Limb (tissue), 2 donors: ENCODE measurements at regions not wholly inside any gene's neighbourhood (a gene's known extent, or its start where the extent isn't known, plus 50 kb on each side); places are given as distances from the start of the nearest gene placed in this dataset.
"Not testable (repeated sequence)": the region's sequence is repeated elsewhere in the genome, so short reads cannot be mapped to it uniquely, and the experiment has no call there.

Source experiments
- DNase-seq, 2 donors: peaks; one replicate each; pipeline ENCODE4 v3.0.0-alpha.2; 2016; ENCODE audit errors: extremely low spot score in 2 of 2

DNA sequence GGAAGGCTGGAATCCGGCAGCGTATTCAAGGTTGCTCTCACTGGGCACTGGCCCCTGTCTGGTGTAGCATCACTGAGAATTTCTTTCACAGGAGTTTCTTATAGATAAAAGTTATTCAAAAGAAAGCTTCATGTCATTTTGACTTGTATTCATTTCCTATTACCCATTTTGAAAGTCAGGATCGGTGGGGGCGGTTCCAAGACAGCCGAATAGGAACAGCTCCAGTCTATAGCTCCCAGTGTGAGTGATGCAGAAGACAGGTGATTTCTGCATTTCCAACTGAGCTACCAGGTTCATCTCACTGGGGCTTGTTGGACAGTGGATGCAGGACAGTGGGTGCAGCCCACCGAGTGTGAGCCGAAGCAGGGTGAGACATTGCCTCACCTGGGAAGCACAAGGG lies 51.5 kb upstream of the CDC42EP3 start:
- DNase-seq: not testable (repeated sequence)

DNA sequence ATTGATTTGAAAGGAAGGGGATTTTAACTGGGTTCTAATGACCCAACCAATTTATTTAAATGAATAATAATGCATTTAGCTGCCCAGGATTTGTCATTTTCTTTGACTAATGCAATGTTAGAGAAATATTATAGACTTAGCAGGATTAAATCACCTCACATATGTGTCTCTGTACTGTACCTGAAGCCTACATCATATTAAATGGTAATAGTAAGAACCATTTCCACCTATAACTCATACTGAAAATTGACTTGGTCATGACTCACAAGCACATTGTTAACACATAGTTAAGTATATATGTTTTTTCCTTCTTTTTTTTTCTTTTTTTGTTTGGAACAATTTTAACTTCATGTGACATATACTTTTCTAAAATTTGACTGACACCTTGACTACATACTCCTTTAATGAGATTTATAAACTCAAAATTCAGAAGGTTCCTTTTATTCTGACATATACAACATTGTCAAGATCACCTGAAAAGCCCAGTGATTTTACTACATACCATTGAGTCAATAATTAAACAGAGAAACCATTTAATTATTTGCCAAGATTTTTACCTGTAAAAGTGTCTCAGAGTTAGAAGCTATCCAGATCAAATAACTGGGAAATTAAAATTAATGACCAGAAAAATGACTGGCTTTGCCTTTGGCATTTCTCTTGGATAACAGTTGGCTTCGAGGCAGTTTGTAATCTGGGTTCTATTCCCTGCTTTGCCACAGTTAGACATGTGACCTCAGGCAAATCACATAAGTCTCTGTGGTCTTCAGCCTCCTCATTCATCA lies 58.8 kb upstream of the CDC42EP3 start:
- no peak for DNase-seq

DNA sequence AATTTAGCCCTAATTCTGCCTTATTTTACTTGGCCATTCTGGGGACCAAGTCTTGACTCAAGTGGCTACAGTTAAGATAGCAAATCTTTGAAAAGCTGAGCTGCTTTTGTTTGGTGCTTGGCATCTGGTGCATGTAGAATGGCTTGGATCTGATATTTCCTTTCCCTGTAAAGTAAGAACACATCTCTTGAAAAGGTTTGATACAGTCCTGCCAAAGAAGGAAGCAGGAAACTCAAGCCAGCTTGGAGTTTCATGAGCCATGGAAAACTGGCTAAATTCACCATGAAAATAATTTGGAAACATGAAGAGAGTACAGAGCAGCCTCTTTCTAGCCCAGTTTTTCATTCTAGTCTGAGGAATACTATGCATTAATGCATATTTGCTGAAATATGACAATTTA lies 61.0 kb upstream of the CDC42EP3 start:
- not testable (repeated sequence) for DNase-seq

DNA sequence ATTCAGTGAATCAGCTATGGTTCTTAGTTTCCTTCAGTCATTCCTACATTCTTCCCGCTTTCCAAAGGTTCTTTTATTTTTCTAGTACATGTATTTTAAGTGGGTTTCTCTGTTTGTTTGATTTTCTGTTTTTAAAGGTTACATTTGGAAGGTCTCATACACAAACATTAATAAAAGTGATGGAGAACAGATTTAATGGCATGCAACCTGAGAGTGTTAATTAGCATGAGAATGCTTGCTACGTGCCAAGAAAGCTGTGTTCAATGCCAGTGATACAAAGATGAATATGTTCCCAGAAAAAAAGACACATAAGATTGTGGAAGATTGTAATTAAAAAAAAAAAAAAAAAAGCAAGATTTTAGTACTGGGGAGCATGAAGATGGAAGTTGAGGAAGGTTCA lies 61.8 kb upstream of the CDC42EP3 start:
- no peak for DNase-seq

DNA sequence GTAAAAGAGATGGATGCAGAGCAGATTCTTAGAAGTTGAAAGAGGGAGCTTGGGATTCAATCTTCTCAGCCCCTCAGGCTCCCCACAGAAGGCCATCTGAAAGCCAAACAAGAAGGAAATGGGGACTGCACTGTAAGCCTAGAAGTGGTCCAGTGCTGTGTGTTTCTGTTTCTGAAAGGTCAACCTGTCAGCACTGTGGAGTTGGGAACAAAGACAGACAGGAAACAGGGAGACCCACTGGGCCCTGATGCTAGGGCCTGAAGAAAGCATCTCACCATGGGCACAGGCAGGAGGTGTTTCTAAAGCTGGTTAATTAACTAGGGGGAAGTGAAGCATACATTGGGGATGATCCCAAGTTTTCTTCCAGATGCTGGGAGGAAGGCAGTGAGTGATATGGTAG lies 62.5 kb upstream of the CDC42EP3 start:
- not testable (repeated sequence) for DNase-seq

DNA sequence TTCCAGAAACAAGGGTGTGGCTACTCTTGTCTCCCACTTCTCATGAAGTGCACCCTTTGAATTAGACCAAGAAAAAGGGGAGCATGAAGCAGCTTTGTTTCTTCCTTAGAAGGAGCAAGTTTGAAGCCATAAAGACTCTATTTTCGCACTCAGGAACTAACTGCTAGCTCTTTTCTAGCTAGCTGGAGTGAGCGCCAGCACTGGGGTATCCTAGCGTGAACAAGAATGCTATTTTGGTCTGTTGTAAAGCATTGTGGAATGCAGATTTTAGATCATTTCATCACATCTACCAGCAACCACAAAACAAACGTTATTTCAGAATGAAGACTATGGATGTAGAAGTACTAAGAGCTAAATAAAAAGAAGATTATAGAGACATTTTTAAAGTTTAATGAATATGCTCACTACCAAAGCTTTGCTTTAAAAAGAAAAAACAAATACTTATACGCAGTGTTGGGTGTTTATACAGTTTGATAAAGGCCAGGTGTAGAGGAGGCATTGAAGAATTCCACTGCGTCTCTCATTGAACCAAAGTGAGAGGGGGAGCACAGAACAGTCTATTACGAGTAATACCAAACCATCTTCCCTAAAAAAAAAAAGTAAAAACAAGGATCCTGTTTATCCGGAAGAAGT lies 63.6 kb upstream of the CDC42EP3 start:
- not testable (repeated sequence) for DNase-seq

DNA sequence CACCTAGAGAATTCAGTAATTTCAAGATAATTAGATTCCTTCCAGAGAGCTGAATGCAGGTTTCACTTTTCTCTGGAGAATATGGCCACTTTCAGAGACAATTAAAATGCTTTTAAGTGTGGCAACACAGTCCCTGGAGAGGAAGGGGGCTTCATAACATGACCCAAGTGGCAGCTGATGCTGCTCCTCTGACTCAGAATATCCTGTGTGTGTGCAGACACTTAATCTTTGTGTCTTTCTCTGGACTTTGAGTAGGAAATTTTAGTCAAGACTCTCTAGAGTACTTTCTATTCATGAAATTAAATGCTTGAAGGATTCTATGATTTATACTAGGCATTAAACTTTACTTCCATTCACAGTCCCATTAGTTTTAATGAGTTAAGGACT lies 64.1 kb upstream of the CDC42EP3 start:
- not testable (repeated sequence) for DNase-seq

DNA sequence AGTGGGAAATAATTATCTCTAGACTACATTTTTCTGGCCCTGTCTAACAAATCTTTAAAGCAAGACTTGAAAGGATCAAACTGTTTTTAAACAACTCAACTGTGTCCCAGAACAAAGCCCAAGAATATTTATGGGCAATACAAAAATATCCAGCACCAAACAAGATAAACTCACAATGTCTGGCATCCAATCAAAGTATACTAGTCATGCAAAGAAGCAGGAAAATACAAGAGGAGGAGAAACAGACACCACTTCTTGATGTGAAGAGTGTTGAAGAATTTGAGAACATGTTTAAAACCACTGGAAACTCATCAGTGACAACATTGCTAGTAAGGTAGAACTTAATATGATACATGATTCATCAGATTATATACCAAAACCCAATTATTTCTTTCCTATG lies 66.1 kb upstream of the CDC42EP3 start:
- no peak for DNase-seq

DNA sequence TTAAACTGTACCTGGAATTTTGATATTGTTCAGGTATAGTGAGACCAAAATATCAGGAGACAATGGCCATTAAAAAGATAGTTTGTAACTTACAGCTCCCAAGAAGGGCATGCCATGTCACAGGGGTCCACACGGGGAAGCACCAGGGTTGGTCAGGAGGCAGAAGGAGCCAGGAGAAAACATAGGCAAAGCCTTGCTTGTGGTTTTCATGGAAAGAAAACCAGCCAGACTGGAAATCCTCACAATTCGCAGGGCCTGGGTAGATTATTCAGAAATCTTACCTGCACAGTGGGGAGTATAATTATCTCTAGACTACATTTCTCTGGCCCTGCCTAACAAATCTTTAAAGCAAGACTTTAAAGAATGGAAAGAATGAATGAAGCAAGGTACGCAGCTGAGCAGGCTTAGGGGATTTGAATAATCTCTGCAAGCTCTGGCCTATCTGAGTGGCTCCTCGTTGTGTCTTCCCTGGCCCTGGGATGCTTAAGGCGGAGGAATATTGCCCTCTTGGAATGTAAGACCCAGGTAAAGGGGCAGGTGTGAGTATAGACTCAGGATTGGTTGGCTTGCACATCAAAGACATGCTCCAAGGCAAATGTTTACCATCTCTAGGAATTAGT lies 66.9 kb upstream of the CDC42EP3 start:
- no peak for DNase-seq

DNA sequence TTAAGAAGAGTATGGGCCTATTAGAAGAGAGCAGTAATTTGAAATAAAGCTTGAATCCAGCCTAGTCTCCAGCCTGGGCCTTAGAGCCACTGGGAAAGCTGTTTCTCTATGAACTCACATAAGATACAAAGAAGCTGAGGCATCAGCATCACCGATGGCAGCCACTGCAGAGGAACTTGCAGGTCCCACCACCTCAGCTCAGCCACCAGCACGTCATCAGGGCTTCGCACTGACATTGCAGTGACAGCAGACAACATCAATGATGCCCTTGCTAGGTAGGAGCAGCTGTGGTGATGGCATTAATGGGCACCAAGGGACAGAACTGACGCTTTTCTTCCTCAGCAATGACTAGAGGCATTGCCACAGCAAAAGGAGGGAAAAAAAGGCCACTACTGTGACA lies 67.7 kb upstream of the CDC42EP3 start:
- DNase-seq: no peak

DNA sequence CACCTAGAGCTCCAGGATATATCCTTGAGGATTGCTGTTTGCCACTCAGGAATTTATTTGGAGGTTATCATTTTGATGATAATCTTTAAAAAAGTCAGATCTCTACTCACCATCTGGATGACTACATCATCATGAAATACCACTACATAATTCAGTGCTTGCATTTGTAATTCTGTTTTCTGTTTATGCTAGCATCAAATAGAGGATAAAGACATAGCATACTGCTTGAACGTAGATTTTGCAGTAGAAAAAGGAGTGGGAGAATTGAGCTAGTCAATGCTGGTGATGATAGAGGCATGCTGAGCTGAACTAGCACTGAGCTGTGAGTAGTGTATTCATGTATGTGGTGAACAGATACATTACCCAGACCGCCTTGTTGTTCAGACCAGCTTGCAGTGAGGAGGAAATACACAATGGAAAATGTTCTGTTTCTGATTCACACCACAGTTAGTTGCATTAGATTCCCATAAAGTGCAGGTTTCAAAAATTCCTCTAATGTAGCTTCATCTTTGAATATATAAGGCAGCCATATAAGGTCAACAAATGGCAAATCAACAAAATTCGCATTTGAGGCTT lies 68.8 kb upstream of the CDC42EP3 start:
- DNase-seq: no peak

DNA sequence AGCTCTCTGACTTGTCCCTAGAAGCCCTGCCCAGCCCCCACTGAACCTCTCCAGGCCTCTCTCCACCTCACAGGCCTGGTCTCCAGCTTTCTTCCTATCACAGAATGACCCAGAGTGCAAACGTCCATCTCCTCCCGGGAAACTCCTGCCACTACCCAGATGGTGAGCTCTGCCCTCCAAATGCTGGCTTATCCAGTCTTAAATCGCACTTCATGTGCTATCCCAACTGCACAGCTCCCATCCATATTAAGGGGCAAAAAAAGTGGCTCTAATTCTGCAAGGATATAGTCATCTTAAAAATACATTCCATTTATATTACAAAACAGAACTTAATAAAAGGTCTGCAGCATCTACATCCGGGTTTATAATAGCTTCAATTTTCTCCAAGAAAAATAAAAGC lies 70.8 kb upstream of the CDC42EP3 start:
- no peak for DNase-seq

DNA sequence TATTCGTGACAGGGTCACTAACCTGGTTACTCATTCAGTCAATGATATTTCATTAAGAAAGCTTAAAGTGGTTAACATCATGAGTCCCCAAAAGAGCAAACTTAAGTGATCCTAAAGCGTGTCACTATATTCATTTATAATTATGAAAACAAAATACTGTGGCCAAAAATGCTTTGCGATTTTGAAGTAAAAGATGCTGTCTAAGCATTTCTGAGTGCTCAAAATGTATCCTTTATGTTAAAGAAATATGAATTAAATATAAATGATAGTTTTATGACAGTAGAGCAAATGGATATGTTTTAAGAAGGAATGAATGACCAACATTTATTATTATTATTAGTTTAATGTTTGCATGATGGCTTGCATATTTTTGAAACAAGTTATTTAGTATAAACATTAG lies 72.6 kb upstream of the CDC42EP3 start:
- no peak for DNase-seq

DNA sequence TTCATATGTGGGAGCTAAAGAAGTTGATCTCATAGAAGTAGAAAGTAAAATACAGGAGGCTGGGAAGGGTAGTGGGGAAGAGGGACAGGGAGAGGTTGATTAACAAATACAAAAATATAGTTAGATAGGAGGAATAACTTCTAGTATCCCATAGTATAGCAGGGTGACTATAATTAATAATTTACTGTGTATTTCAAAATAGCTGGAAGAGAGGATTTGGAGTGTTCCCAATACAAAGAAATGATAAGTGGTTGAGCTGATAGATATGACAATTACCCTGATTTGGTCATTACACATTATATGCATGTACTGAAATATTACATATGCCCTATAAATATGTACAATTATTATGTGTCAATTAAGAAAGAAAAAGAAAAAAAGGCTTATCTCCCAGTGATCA lies 73.5 kb upstream of the CDC42EP3 start:
- DNase-seq: not testable (repeated sequence)

DNA sequence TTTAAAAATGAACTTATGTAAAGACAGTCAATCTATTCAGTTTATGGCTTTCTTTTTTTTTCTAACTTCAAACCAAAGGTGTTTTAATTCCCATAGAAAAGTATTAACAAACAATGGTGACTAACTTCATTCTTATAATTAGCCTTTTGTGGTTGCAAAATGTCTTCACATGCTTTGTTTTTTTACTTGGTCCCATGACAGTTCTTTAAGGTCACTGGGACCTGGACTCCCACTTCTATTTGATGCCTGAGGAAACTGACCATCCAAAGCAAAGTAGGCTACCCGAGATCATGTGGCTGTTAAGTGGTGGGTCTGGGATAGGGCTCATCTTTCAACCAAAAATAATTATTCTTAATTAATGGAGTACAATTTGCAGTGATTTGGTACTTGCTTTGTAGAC lies 74.6 kb upstream of the CDC42EP3 start:
- DNase-seq: not testable (repeated sequence)

DNA sequence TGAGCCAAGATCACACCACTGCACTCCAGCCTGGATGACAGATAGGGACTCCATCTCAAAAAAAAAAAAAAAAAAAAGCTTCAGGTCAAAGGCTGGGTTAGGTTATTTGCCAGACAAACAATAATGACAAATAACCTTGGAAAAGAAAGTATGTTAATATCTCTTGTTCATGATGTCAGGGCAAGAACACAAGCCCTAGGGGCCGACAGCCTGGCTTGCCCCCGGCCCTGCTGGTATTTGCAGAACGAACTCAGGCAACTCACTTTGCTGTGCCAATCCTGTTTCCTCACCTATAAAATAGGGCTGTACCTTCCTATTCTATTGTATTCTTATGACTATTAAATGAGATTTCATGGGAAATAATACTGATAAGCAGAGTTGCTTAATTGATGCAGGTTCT lies 75.4 kb upstream of the CDC42EP3 start:
- no peak for DNase-seq

DNA sequence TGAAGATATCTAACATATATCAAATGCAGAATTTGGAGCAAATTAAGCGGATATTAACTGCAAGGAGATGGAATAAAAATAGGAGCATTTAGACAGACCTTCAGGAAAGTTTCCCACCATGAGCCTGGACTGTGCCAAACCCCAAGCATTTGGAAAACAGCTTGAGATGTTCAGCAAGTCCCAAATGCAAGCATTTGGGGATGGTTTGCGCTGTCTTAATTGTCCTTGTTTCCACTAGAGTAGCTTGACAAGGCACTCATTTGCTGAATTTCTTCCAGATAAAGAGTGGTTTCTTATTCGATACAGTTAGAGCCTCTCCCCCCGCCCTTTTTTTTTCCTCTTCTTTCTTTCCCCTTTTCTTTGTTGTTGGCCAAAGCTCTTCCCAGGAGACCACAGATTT lies 77.1 kb upstream of the CDC42EP3 start:
- DNase-seq: no peak

DNA sequence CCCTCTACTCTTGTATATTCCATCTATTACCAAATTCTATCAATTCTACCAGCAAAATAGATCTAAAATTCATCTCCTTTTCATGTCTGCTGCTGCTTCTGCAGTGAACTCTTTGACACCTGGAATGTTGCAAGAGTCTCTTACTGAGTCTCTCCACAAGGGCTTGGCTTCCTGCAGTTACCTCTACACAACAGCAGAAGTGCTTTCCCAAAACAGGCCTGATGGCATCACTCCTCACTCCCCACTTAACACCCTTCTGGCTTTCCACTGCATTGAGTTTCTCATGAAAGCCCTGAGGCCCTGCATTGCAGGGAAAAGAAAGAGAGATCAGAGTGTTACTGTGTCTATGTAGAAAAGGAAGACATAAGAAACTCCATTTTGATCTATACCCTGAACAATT lies 78.8 kb upstream of the CDC42EP3 start:
- DNase-seq: not testable (repeated sequence)

DNA sequence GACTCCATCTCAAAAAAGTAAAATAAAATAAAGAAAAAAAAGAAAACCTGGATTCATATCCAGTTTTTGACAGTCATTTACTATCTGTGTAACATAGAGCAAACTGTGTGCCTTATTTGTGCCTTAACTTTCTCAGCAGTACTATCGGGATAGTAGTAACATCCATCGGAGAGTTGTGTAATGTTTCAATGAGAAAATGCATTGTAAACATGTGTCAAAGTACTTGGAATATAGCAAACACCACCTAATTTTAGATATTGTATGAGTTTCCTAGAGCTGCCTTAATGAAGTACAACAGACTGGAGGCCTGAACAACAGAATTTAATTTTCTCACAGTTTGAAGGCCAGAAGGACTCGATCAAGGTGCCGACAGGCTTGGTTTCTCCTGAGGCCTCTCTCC lies 81.3 kb upstream of the CDC42EP3 start:
- DNase-seq: no peak

DNA sequence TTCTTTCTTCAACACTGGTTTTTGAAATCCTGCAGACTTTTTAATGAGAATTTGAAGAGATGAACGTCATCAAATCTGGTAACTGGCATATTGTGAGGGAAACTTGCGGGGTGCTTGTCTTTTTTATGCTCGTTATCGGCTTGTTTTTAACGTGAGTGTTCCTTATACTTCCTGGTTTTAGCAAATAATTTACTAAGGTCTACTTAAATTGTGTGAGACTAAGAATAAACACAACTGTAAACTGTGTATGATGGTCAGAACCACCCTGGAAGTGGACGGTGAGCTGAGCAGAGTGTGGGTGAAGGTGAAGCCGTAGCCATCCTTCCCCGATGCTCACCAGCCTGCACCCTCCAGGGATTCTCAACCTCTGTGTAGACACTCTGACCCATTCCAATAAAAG lies 82.3 kb upstream of the CDC42EP3 start:
- DNase-seq: no peak

DNA sequence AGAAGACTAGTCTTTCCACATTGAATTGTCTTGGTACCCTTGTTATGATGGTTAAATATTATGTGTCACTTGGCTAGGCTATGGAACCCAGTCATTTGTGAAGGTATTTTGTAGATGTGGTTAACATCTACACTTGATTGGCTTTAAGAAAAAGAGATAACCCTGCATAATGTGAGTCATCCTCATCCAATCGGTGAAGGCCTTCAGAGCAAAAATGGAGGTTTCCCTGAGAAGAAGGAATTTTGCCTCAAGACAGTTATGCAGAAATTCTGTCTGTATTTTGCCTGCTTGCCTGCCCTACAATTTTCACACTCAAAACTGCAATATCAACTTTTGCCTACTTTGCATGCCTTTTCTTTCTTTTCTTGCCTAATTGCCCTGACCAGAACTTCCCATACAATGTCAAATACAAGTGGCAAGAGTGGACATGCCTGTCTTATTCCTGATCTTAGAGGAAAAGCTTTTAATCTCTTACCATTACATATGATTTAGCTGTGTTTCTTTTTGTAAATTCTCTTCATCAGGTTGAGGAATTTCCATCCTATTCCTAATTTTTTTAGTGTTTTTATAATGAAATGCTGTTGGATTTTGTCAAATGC lies 84.6 kb upstream of the CDC42EP3 start:
- not testable (repeated sequence) for DNase-seq

DNA sequence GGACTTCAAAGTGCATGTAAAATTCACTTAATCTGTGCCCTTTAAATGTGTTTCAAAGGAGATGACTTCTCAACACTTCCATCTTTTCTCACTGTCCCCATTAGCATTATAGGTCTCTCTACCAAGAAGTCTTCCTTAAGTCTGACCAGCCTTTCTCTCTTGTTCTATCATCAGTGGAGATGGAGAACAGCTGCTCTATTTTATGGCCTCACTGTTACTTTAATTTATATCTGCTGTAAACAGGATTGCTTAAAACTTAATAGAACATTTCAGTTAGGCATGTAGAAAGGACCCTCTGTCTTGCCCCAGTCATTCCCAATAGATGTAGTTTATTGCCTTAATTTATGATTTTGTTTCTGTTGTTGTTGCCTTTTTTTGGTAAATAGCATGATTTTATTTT lies 86.0 kb upstream of the CDC42EP3 start:
- DNase-seq: not testable (repeated sequence)
